ENCODE measurements at regions not wholly inside any gene's neighbourhood (a gene's known extent, or its start where the extent isn't known, plus 50 kb on each side); places are given as distances from the start of the nearest gene placed in this dataset.

- peaks cover 17% of the 10 kb centered on the region for H3K4me1 ChIP-seq (ENCODE audit: insufficient read depth)
- H3K4me3 ChIP-seq, result no peak overlapping the region
- no peaks in the 10 kb centered on the region for H3K9me2 ChIP-seq (replicated peaks; ENCODE audit: insufficient read depth)
- H4K20me1 ChIP-seq (ENCODE audit: insufficient read depth, poor library complexity, severe bottlenecking), result no peaks in the 10 kb centered on the region
- H2AFZ ChIP-seq, result no peak overlapping the region
- DNase-seq (ENCODE audit: low spot score), result no peak
- no peak overlapping the region for H3K4me2 ChIP-seq
- H3K79me2 ChIP-seq, result no peaks in the 10 kb centered on the region
- TF ChIP-seq EZH2phosphoT487 (IDR thresholded peaks at IDR 0.05; ENCODE audit: low read depth, severe bottlenecking, unreplicated experiment) (no peak), EZH2 (IDR thresholded peaks at IDR 0.05; ENCODE audit: borderline replicate concordance) (no peak)
- H3K27ac ChIP-seq, result no peak overlapping the region
- no peaks in the 10 kb centered on the region for H3K36me3 ChIP-seq (replicated peaks; ENCODE audit: insufficient read depth, low read depth)
- no peaks in the 10 kb centered on the region for H3K27me3 ChIP-seq
- no peaks in the 10 kb centered on the region for H3K9me3 ChIP-seq (ENCODE audit: low read depth)
- 74% methylated on average over 1 of the region's 1 CpG for WGBS (ENCODE audit: low lambda C conversion rate, missing lambda C conversion rate)
Observed at GRCh38 chr11:112532506-112532905, 271.8 kb upstream of the PLET1 start.

GRCh38 chr11:112533682-112534081, 273.0 kb upstream of the PLET1 start:
- Histone ChIP-seq H3K4me2 (peak overlapping the region; percentile 30), H3K27me3 (no peaks in the 10 kb centered on the region), H3K9me2 (replicated peaks; ENCODE audit: insufficient read depth) (no peaks in the 10 kb centered on the region), H4K20me1 (ENCODE audit: insufficient read depth, poor library complexity, severe bottlenecking) (no peaks in the 10 kb centered on the region), H2AFZ (no peak overlapping the region), H3K9me3 (ENCODE audit: low read depth) (no peaks in the 10 kb centered on the region), H3K27ac (no peak overlapping the region), H3K36me3 (replicated peaks; ENCODE audit: insufficient read depth, low read depth) (no peaks in the 10 kb centered on the region), H3K4me1 (ENCODE audit: insufficient read depth) (peaks cover 25% of the 10 kb centered on the region), H3K79me2 (no peaks in the 10 kb centered on the region), H3K4me3 (no peak overlapping the region)
- TF ChIP-seq EZH2phosphoT487 (IDR thresholded peaks at IDR 0.05; ENCODE audit: low read depth, severe bottlenecking, unreplicated experiment) (no peak), CTCF (IDR thresholded peaks at IDR 0.05; ENCODE audit: poor library complexity) (no peak), EZH2 (IDR thresholded peaks at IDR 0.05; ENCODE audit: borderline replicate concordance) (no peak)
- no peak for DNase-seq (ENCODE audit: low spot score)

GRCh38 chr11:112534208-112534607, 273.5 kb upstream of the PLET1 start:
- Histone ChIP-seq H3K27me3 (no peaks in the 10 kb centered on the region), H3K4me2 (peak overlapping the region; percentile 30), H2AFZ (no peak overlapping the region), H3K9me3 (ENCODE audit: low read depth) (no peaks in the 10 kb centered on the region), H4K20me1 (ENCODE audit: insufficient read depth, poor library complexity, severe bottlenecking) (no peaks in the 10 kb centered on the region), H3K4me3 (no peak overlapping the region), H3K4me1 (ENCODE audit: insufficient read depth) (peaks cover 30% of the 10 kb centered on the region), H3K79me2 (no peaks in the 10 kb centered on the region), H3K9me2 (replicated peaks; ENCODE audit: insufficient read depth) (no peaks in the 10 kb centered on the region), H3K27ac (no peak overlapping the region), H3K36me3 (replicated peaks; ENCODE audit: insufficient read depth, low read depth) (no peaks in the 10 kb centered on the region)
- no peak for DNase-seq (ENCODE audit: low spot score)
- TF ChIP-seq EZH2 (IDR thresholded peaks at IDR 0.05; ENCODE audit: borderline replicate concordance), result no peak
- no peak for TF ChIP-seq EZH2phosphoT487 (IDR thresholded peaks at IDR 0.05; ENCODE audit: low read depth, severe bottlenecking, unreplicated experiment)
- no peak for TF ChIP-seq CTCF (IDR thresholded peaks at IDR 0.05; ENCODE audit: poor library complexity)
- 86% methylated on average over 2 of the region's 2 CpGs for WGBS (ENCODE audit: low lambda C conversion rate, missing lambda C conversion rate)

- 53% methylated on average over 1 of the region's 1 CpG for WGBS (ENCODE audit: low lambda C conversion rate, missing lambda C conversion rate)
Observed at GRCh38 chr11:112537026-112537425, 276.4 kb upstream of the PLET1 start.

More at GRCh38 chr11:112537026-112537425, 276.4 kb upstream of the PLET1 start:
- Histone ChIP-seq H3K9me2 (replicated peaks; ENCODE audit: insufficient read depth) (no peaks in the 10 kb centered on the region), H2AFZ (no peak overlapping the region), H3K27ac (peak overlapping the region; percentile 33), H3K36me3 (replicated peaks; ENCODE audit: insufficient read depth, low read depth) (no peaks in the 10 kb centered on the region), H3K4me3 (no peak overlapping the region), H4K20me1 (ENCODE audit: insufficient read depth, poor library complexity, severe bottlenecking) (no peaks in the 10 kb centered on the region), H3K27me3 (no peaks in the 10 kb centered on the region), H3K4me1 (ENCODE audit: insufficient read depth) (peaks cover 35% of the 10 kb centered on the region), H3K79me2 (no peaks in the 10 kb centered on the region), H3K4me2 (no peak overlapping the region), H3K9me3 (ENCODE audit: low read depth) (no peaks in the 10 kb centered on the region)
- DNase-seq (ENCODE audit: low spot score), result no peak
- no peak for TF ChIP-seq CTCF (IDR thresholded peaks at IDR 0.05; ENCODE audit: poor library complexity)
- TF ChIP-seq EZH2phosphoT487 (IDR thresholded peaks at IDR 0.05; ENCODE audit: low read depth, severe bottlenecking, unreplicated experiment), result no peak
- TF ChIP-seq EZH2 (IDR thresholded peaks at IDR 0.05; ENCODE audit: borderline replicate concordance), result no peak

Data from hepatocyte (in vitro differentiated cells).